CD14-positive monocyte (primary cell): ENCODE measurements at regions not wholly inside any gene's neighbourhood (a gene's known extent, or its start where the extent isn't known, plus 50 kb on each side); places are given as distances from the start of the nearest gene placed in this dataset.
"Not testable (repeated sequence)": the region's sequence is repeated elsewhere in the genome, so short reads cannot be mapped to it uniquely, and the experiment has no call there.

Experiments
- DNase-seq, 3 donors: peaks; one replicate each; pipeline ENCODE4 v3.0.0-alpha.2; 2011 to 2022
- H2AFZ ChIP-seq: 2 replicates; pipeline ENCODE4 v1.6.0; 2012; ENCODE audit warnings: mild to moderate bottlenecking, low read depth, low read length, inconsistent platforms; ENCODE audit not compliant: insufficient read depth, poor library complexity, severe bottlenecking
- H3K27ac ChIP-seq, 2 donors: 1 replicate in 1 of 2; 2 replicates in 1 of 2; pipeline ENCODE4 v1.5.1; 2012 to 2013; ENCODE audit warnings: low read length in 2 of 2, control low read depth in 1 of 2, inconsistent platforms in 1 of 2, low read depth in 1 of 2, mild to moderate bottlenecking in 1 of 2
- H3K27me3 ChIP-seq, 2 donors: one replicate each; pipeline versions ENCODE4 v1.6.0 to v1.6.1; 2011 to 2013; ENCODE audit warnings: low read length in 2 of 2; ENCODE audit not compliant: control insufficient read depth in 2 of 2, insufficient read depth in 2 of 2
- H3K36me3 ChIP-seq, 2 donors: replicated peaks in 1 of 2; 1 replicate in 1 of 2; 2 replicates in 1 of 2; pipeline versions ENCODE4 v1.5.1 to v1.6.1; 2012 to 2013; ENCODE audit warnings: low read length in 2 of 2, control low read depth in 1 of 2, inconsistent platforms in 1 of 2, mild to moderate bottlenecking in 1 of 2; ENCODE audit not compliant: insufficient read depth in 2 of 2, control insufficient read depth in 1 of 2
- H3K4me1 ChIP-seq, 2 donors: 1 replicate in 1 of 2; 2 replicates in 1 of 2; pipeline versions ENCODE4 v1.5.1 to v1.6.1; 2012 to 2013; ENCODE audit warnings: low read length in 2 of 2, control low read depth in 1 of 2, inconsistent platforms in 1 of 2, mild to moderate bottlenecking in 1 of 2, moderate library complexity in 1 of 2; ENCODE audit not compliant: insufficient read depth in 2 of 2, control insufficient read depth in 1 of 2
- H3K4me2 ChIP-seq: replicated peaks from 2 replicates; pipeline ENCODE3; 2012; ENCODE audit warnings: low read length, moderate library complexity, mild to moderate bottlenecking; ENCODE audit not compliant: poor library complexity, severe bottlenecking; ENCODE audit errors: extremely low read depth
- H3K4me3 ChIP-seq, 3 experiments: fragments of 200-600 bp in 1 of 3; sonication (generic) in 1 of 3; replicated peaks in 1 of 3; 1 replicate in 2 of 3; 2 replicates in 1 of 3; pipeline ENCODE4 v1.5.1; 2011 to 2013; ENCODE audit warnings: low read length in 3 of 3, mild to moderate bottlenecking in 3 of 3, control low read depth in 2 of 3, low read depth in 2 of 3, inconsistent platforms in 1 of 3, moderate library complexity in 1 of 3
- H3K79me2 ChIP-seq: 2 replicates; pipeline ENCODE4 v1.6.0; 2012; ENCODE audit warnings: mild to moderate bottlenecking, control low read depth, inconsistent platforms, low read length, moderate library complexity; ENCODE audit not compliant: insufficient read depth
- H3K9ac ChIP-seq: 2 replicates; pipeline ENCODE4 v1.6.0; 2017; ENCODE audit warnings: low read length, mild to moderate bottlenecking; ENCODE audit not compliant: insufficient read depth, poor library complexity, severe bottlenecking
- H3K9me3 ChIP-seq, 2 donors: replicated peaks in 1 of 2; 1 replicate in 1 of 2; 2 replicates in 1 of 2; pipeline versions ENCODE4 v1.5.1 to v1.6.1; 2012 to 2013; ENCODE audit warnings: low read length in 2 of 2, control low read depth in 1 of 2; ENCODE audit not compliant: control insufficient read depth in 1 of 2, insufficient read depth in 1 of 2
- H4K20me1 ChIP-seq: 2 replicates; pipeline ENCODE4 v1.6.0; 2012; ENCODE audit warnings: mild to moderate bottlenecking, low read length, control low read depth, moderate library complexity; ENCODE audit not compliant: insufficient read depth
- H3K27ac Mint-ChIP-seq, 7 donors: one replicate each; pipeline ENCODE4 v1.8.0; 2020; ENCODE audit warnings: mild to moderate bottlenecking in 7 of 7, mixed read lengths in 7 of 7, moderate library complexity in 6 of 7, inconsistent platforms in 2 of 7
- H3K27me3 Mint-ChIP-seq, 3 donors: one replicate each; pipeline ENCODE4 v1.8.0; 2021 to 2022; ENCODE audit warnings: low read depth in 3 of 3, mild to moderate bottlenecking in 3 of 3, mixed read lengths in 3 of 3, moderate library complexity in 3 of 3, inconsistent platforms in 1 of 3
- H3K36me3 Mint-ChIP-seq, 2 donors: one replicate each; pipeline ENCODE4 v1.8.0; 2020; ENCODE audit warnings: mixed read lengths in 2 of 2, inconsistent platforms in 1 of 2, mild to moderate bottlenecking in 1 of 2
- H3K4me1 Mint-ChIP-seq: one replicate; pipeline ENCODE4 v1.8.0; 2020; ENCODE audit warnings: mild to moderate bottlenecking, mixed read lengths
- H3K4me3 Mint-ChIP-seq, 2 donors: one replicate each; pipeline ENCODE4 v1.8.0; 2020; ENCODE audit warnings: mild to moderate bottlenecking in 2 of 2, mixed read lengths in 2 of 2, moderate library complexity in 1 of 2
- H3K9me3 Mint-ChIP-seq, 7 donors: one replicate each; pipeline ENCODE4 v1.8.0; 2020 to 2022; ENCODE audit warnings: mixed read lengths in 7 of 7, mild to moderate bottlenecking in 6 of 7, moderate library complexity in 6 of 7, inconsistent platforms in 2 of 7
- WGBS: methylation state at CpG from one replicate; pipeline ENCODE4 v1.1.5; 2013; ENCODE audit warnings: missing lambda C conversion rate; ENCODE audit not compliant: insufficient coverage; 5-methylcytosine and 5-hydroxymethylcytosine counted together
- intact Hi-C, 2 donors: fragments of 100-400 bp; cut with micrococcal nuclease; formaldehyde crosslinking; loops; one replicate each; pipeline versions ENCODE4 v1.15.0 to v1.15.1; 2023
- TF ChIP-seq, protein P1 (sequence below): fragments of 200-600 bp; IDR thresholded peaks from one replicate; pipeline ENCODE4 v1.8.0; 2022; ENCODE audit warnings: antibody characterized with exemption, mild to moderate bottlenecking

DNA sequence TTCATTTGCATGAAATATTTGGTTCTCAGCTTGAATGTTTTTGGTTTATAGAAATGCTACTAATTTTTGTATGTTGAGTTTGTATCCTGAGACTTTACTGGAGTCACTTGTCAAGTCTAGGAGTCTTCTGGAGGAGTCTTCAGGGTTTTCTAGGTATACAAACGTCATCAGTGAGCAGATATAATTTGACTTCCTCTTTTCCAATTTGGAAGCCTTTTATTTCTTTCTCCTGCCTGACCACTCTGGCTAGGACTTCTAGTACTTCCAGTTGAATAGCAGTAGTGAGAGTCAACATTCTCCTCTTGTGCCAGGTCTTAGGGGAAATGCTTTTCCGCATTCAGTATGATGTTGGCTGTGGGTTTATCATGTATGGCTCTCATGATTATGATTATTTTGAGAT, 55.4 kb upstream of the THUMPD2 start:
- DNase-seq: no peak
- Histone ChIP-seq H3K27ac (no peak overlapping the region), H3K36me3 (no peaks in the 10 kb centered on the region), H3K4me1 (no peaks in the 10 kb centered on the region), H3K4me3 (no peak overlapping the region), H4K20me1 (no peaks in the 10 kb centered on the region), H3K27me3 (no peaks in the 10 kb centered on the region), H3K79me2 (no peaks in the 10 kb centered on the region), H3K9ac (no peak overlapping the region), H3K4me2 (no peak overlapping the region), H2AFZ (no peak overlapping the region), H3K9me3 (peaks cover 12 to 32% of the 10 kb centered on the region in 2 donors)
- WGBS: 100% methylated on average over 1 of the region's 2 CpGs
- intact Hi-C loops: no loop called here
- H3K27ac Mint-ChIP-seq: no peak overlapping the region
- peaks cover 0 to 3% (median 0%) of the 10 kb centered on the region in 3 donors for H3K27me3 Mint-ChIP-seq
- H3K4me3 Mint-ChIP-seq: no peak overlapping the region
- H3K4me1 Mint-ChIP-seq: no peaks in the 10 kb centered on the region
- TF ChIP-seq, protein P1, sequence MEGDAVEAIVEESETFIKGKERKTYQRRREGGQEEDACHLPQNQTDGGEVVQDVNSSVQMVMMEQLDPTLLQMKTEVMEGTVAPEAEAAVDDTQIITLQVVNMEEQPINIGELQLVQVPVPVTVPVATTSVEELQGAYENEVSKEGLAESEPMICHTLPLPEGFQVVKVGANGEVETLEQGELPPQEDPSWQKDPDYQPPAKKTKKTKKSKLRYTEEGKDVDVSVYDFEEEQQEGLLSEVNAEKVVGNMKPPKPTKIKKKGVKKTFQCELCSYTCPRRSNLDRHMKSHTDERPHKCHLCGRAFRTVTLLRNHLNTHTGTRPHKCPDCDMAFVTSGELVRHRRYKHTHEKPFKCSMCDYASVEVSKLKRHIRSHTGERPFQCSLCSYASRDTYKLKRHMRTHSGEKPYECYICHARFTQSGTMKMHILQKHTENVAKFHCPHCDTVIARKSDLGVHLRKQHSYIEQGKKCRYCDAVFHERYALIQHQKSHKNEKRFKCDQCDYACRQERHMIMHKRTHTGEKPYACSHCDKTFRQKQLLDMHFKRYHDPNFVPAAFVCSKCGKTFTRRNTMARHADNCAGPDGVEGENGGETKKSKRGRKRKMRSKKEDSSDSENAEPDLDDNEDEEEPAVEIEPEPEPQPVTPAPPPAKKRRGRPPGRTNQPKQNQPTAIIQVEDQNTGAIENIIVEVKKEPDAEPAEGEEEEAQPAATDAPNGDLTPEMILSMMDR: no peak
- H3K36me3 Mint-ChIP-seq: no peaks in the 10 kb centered on the region
- peaks cover 7 to 27% (median 20%) of the 10 kb centered on the region in 7 donors for H3K9me3 Mint-ChIP-seq

DNA sequence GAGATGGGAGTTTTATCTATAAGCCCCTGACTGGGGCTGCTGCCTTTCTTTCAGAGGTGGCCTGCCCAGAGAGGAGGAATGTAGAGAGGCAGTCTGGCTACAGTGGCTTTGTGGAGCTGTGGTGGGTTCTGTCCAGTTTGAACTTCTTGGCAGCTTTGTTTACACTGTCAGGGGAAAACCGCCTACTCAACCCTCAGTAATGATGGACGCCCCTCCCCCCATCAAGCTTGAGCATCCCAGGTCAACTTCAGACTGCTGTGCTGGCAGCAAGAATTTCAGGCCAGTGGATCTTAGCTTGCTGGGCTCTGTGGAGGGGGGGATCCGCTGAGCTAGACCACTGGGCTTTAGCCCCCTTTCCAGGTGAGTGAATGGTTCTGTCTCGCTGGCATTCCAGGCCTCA, 51.6 kb upstream of the THUMPD2 start:
- H3K4me3 ChIP-seq, H3K4me1 Mint-ChIP-seq, H3K79me2 ChIP-seq, H3K9ac ChIP-seq, H3K36me3 Mint-ChIP-seq, H3K4me1 ChIP-seq, DNase-seq, H3K4me3 Mint-ChIP-seq, H3K27me3 Mint-ChIP-seq, intact Hi-C loops, H4K20me1 ChIP-seq, H3K27ac Mint-ChIP-seq, H3K27ac ChIP-seq, H3K36me3 ChIP-seq, H3K27me3 ChIP-seq, H2AFZ ChIP-seq, H3K9me3 ChIP-seq, H3K4me2 ChIP-seq: not testable (repeated sequence)
- H3K9me3 Mint-ChIP-seq: peaks cover 3 to 16% (median 8%) of the 10 kb centered on the region in 7 donors
- WGBS: 89% methylated on average over 2 of the region's 4 CpGs
